ENCODE measurements at regions not wholly inside any gene's neighbourhood (a gene's known extent, or its start where the extent isn't known, plus 50 kb on each side); places are given as distances from the start of the nearest gene placed in this dataset.

DNA sequence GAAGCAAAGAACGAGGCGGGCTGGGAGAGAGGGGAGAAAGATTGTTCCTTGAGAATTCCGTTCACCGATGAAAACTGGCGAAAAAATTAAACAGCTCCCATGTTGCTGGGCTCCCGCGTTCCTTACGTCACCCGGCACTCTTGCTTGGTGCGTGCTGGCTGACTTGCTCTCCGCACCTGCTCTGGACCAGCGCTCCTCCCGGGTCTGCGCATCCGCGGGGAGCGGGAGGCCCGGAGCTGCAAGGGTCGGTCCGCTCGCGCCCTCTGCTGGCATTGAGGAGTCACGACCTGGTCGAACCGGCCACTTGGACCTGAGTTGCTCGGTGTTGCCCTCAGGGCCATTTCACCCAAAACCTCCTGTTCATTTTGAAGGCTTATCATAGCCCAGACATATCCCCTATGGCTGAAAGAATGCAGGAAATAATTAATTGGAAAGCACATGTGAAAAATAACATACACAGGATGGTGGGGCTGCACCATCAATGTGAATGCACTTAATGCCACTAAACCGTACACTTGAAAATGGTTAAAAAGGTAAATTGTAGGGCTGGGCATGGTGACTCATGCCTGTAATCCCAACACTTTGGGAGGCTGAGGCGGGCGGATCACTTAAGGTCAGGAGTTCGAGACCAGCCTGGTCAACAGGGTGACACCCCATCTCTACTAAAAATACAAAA lies 98.9 kb upstream of the BACE2 start:
- Histone ChIP-seq H4K91ac (ENCODE audit: insufficient read depth, low read depth, low read length) (no peak overlapping the region), H3K4ac (ENCODE audit: low read depth, low read length) (no peak overlapping the region), H3K4me2 (ENCODE audit: low read depth, low read length) (no peak overlapping the region), H2AK9ac (replicated peaks; ENCODE audit: low read depth, low read length, poor library complexity) (no peak overlapping the region), H2BK120ac (ENCODE audit: low read depth, low read length) (no peak overlapping the region), H3K4me3 (ENCODE audit: insufficient read depth, low read depth, low read length) (no peak overlapping the region), H3K9me3 (ENCODE audit: control insufficient read depth, insufficient read depth, low read length) (peaks cover 4% of the 10 kb centered on the region; the same call in 1 of the 2 replicates), H3K23ac (ENCODE audit: low read depth, low read length) (no peak overlapping the region), H3K79me1 (ENCODE audit: low read depth in 1 of 2, low read length in 2 of 2) (no peaks in the 10 kb centered on the region), H2AFZ (replicated peaks; ENCODE audit: low read length, poor library complexity) (no peak overlapping the region), H2BK5ac (ENCODE audit: low read depth, low read length, poor library complexity, severe bottlenecking) (no peak overlapping the region), H3K4me1 (ENCODE audit: control insufficient read depth, insufficient read depth, low read length) (no peaks in the 10 kb centered on the region), H3K18ac (ENCODE audit: low read depth, low read length) (no peak overlapping the region), H3K9me1 (ENCODE audit: insufficient read depth, low read length) (no peaks in the 10 kb centered on the region), H2BK15ac (ENCODE audit: low read depth, low read length) (no peak overlapping the region), H4K20me1 (ENCODE audit: insufficient read depth, low read length) (no peaks in the 10 kb centered on the region), H3K36me3 (ENCODE audit: control insufficient read depth, insufficient read depth, low read length) (no peaks in the 10 kb centered on the region), H4K5ac (ENCODE audit: low read depth, low read length) (no peak overlapping the region), H3K27ac (ENCODE audit: insufficient read depth, low read length) (no peak overlapping the region), H2AK5ac (ENCODE audit: low read depth, low read length) (no peak overlapping the region), H2BK20ac (ENCODE audit: low read depth, low read length) (no peak overlapping the region), H3K14ac (replicated peaks; ENCODE audit: low read depth, low read length) (no peak overlapping the region), H3K9ac (ENCODE audit: low read depth, low read length) (no peak overlapping the region), H3K56ac (ENCODE audit: extremely low read depth, insufficient read depth, low read length) (no peak overlapping the region), H3K27me3 (ENCODE audit: control insufficient read depth, insufficient read depth, low read length) (no peaks in the 10 kb centered on the region), H4K8ac (ENCODE audit: low read depth in 2 of 2, low read length in 2 of 2) (no peak overlapping the region)
- POLR2A ChIA-PET (ENCODE audit: unreplicated experiment), result no interaction called here
- BruUV-seq (replicated peaks), result no TSS peak
- dilution Hi-C loops (cut with HindIII; ENCODE audit: low sequenced_read_pairs, unreplicated experiment) (no loop called here), in situ Hi-C loops (cut with MboI; ENCODE audit: low sequenced_read_pairs) (no loop called here), intact Hi-C loops (cut with micrococcal nuclease) (loop anchor here (5.0 kb wide), 1 partner anchor 927 kb away; no protein-coding TSS in a partner anchor)
- CTCF ChIA-PET, result interaction anchor here (1.6 kb wide), 1 partner anchor 602 kb away, joined by 9 read pairs; no protein-coding TSS in a partner anchor
- TF ChIP-seq FOS (IDR thresholded peaks at IDR 0.05; ENCODE audit: low read depth, low read length), result no peak
- TF ChIP-seq CTCF (conservative IDR thresholded peaks at IDR 0.05; ENCODE audit: low read depth, low read length), result peak; percentile 54
- peak; percentile 59 for TF ChIP-seq RAD21 (IDR thresholded peaks at IDR 0.05; ENCODE audit: low read length)
- peak; percentile 49 for TF ChIP-seq SMC3 (IDR thresholded peaks at IDR 0.05; ENCODE audit: low read depth, low read length)
- peak; percentile 23 for DNase-seq
- ATAC-seq (ENCODE audit: low read depth), result peak; percentile 85
- 22% methylated on average over 3 of the region's 30 CpGs; no CpG with 5 or more reads in 1 of the 2 experiments for WGBS, 2 experiments (ENCODE audit: extremely low coverage in 2 of 2, insufficient read length in 1 of 2)
